Central memory CD8-positive, alpha-beta T cell (primary cell): ENCODE measurements at regions not wholly inside any gene's neighbourhood (a gene's known extent, or its start where the extent isn't known, plus 50 kb on each side); places are given as distances from the start of the nearest gene placed in this dataset.

Source experiments
- ATAC-seq: fragments of 150-1000 bp; cut with Tn5 transposase; replicated peaks from 2 replicates; pipeline ENCODE4 v1.10.0; 2022; ENCODE audit warnings: mild to moderate bottlenecking, moderate FRiP score, moderate number of reproducible peaks; ENCODE audit not compliant: poor library complexity, severe bottlenecking; ENCODE audit errors: extremely low read depth
- DNase-seq, 2 donors: peaks; one replicate each; pipeline ENCODE4 v3.0.0; 2021; ENCODE audit warnings: low spot score in 2 of 2
- H3K27ac Mint-ChIP-seq: one replicate; pipeline ENCODE4 v1.8.0; 2022; ENCODE audit warnings: low read depth, mild to moderate bottlenecking, moderate library complexity, mixed read lengths
- H3K27me3 Mint-ChIP-seq: one replicate; pipeline ENCODE4 v1.8.0; 2022; ENCODE audit warnings: mixed read lengths
- H3K36me3 Mint-ChIP-seq: one replicate; pipeline ENCODE4 v1.8.0; 2022; ENCODE audit warnings: mild to moderate bottlenecking, moderate library complexity, mixed read lengths; ENCODE audit not compliant: insufficient read depth
- H3K4me1 Mint-ChIP-seq: one replicate; pipeline ENCODE4 v1.8.0; 2022; ENCODE audit warnings: mixed read lengths
- H3K4me3 Mint-ChIP-seq: one replicate; pipeline ENCODE4 v1.8.0; 2022; ENCODE audit warnings: mild to moderate bottlenecking, moderate library complexity, mixed read lengths
- H3K9me3 Mint-ChIP-seq: one replicate; pipeline ENCODE4 v1.8.0; 2022; ENCODE audit warnings: mixed read lengths

GRCh38 chr20:24786646-24787045, 162.4 kb upstream of the CST7 start:
- H3K27ac Mint-ChIP-seq = no peak overlapping the region
- ATAC-seq = no peak
- no peak overlapping the region for H3K4me3 Mint-ChIP-seq
- no peak for DNase-seq
- H3K9me3 Mint-ChIP-seq = no peaks in the 10 kb centered on the region
- peaks cover 55% of the 10 kb centered on the region for H3K27me3 Mint-ChIP-seq
- no peaks in the 10 kb centered on the region for H3K4me1 Mint-ChIP-seq
- peaks cover 1% of the 10 kb centered on the region for H3K36me3 Mint-ChIP-seq

- no peak overlapping the region for H3K4me3 Mint-ChIP-seq
- DNase-seq = no peak
- no peak for ATAC-seq
- H3K36me3 Mint-ChIP-seq = peaks cover 1% of the 10 kb centered on the region
- no peaks in the 10 kb centered on the region for H3K9me3 Mint-ChIP-seq
- peaks cover 52% of the 10 kb centered on the region for H3K27me3 Mint-ChIP-seq
- H3K4me1 Mint-ChIP-seq = no peaks in the 10 kb centered on the region
- H3K27ac Mint-ChIP-seq = no peak overlapping the region
These were observed 162.0 kb upstream of the CST7 start for GRCh38 chr20:24787071-24787470.

- no peak for ATAC-seq
- Mint-ChIP-seq H3K4me1 (no peaks in the 10 kb centered on the region), H3K36me3 (peaks cover 1% of the 10 kb centered on the region), H3K9me3 (no peaks in the 10 kb centered on the region), H3K4me3 (no peak overlapping the region), H3K27ac (no peak overlapping the region), H3K27me3 (peaks cover 46% of the 10 kb centered on the region)
- no peak for DNase-seq
These were observed 161.4 kb upstream of the CST7 start for GRCh38 chr20:24787621-24788020.

GRCh38 chr20:24789877-24790276, 159.2 kb upstream of the CST7 start:
- H3K36me3 Mint-ChIP-seq = peaks cover 1% of the 10 kb centered on the region
- no peaks in the 10 kb centered on the region for H3K9me3 Mint-ChIP-seq
- DNase-seq (no peak), ATAC-seq (no peak)
- H3K4me3 Mint-ChIP-seq = no peak overlapping the region
- no peak overlapping the region for H3K27ac Mint-ChIP-seq
- H3K4me1 Mint-ChIP-seq = no peaks in the 10 kb centered on the region
- H3K27me3 Mint-ChIP-seq = peaks cover 43% of the 10 kb centered on the region

- DNase-seq = no peak
- Mint-ChIP-seq H3K9me3 (no peaks in the 10 kb centered on the region), H3K27ac (no peak overlapping the region), H3K27me3 (peaks cover 53% of the 10 kb centered on the region), H3K4me3 (no peak overlapping the region), H3K4me1 (no peaks in the 10 kb centered on the region), H3K36me3 (peaks cover 1% of the 10 kb centered on the region)
- ATAC-seq = no peak
These were observed 158.3 kb upstream of the CST7 start for GRCh38 chr20:24790746-24791283.

GRCh38 chr20:24791953-24792352, 157.1 kb upstream of the CST7 start:
- Mint-ChIP-seq H3K27me3 (peaks cover 61% of the 10 kb centered on the region), H3K27ac (no peak overlapping the region), H3K9me3 (no peaks in the 10 kb centered on the region), H3K36me3 (peaks cover 1% of the 10 kb centered on the region), H3K4me3 (no peak overlapping the region), H3K4me1 (no peaks in the 10 kb centered on the region)
- no peak for ATAC-seq
- DNase-seq = no peak

- ATAC-seq (no peak), DNase-seq (no peak)
- H3K9me3 Mint-ChIP-seq = no peaks in the 10 kb centered on the region
- no peak overlapping the region for H3K27ac Mint-ChIP-seq
- no peak overlapping the region for H3K4me3 Mint-ChIP-seq
- peaks cover 61% of the 10 kb centered on the region for H3K27me3 Mint-ChIP-seq
- H3K36me3 Mint-ChIP-seq = peaks cover 1% of the 10 kb centered on the region
- no peaks in the 10 kb centered on the region for H3K4me1 Mint-ChIP-seq
These were observed 156.2 kb upstream of the CST7 start for GRCh38 chr20:24792641-24793495.

GRCh38 chr20:24795436-24795835, 153.6 kb upstream of the CST7 start:
- H3K9me3 Mint-ChIP-seq = no peaks in the 10 kb centered on the region
- H3K36me3 Mint-ChIP-seq = no peaks in the 10 kb centered on the region
- no peak overlapping the region for H3K27ac Mint-ChIP-seq
- H3K4me3 Mint-ChIP-seq = no peak overlapping the region
- no peak for DNase-seq
- peaks cover 49% of the 10 kb centered on the region for H3K27me3 Mint-ChIP-seq
- no peaks in the 10 kb centered on the region for H3K4me1 Mint-ChIP-seq
- ATAC-seq = no peak

GRCh38 chr20:24796236-24796635, 152.8 kb upstream of the CST7 start:
- ATAC-seq = no peak
- H3K4me3 Mint-ChIP-seq = no peak overlapping the region
- no peaks in the 10 kb centered on the region for H3K9me3 Mint-ChIP-seq
- no peak for DNase-seq
- H3K36me3 Mint-ChIP-seq = no peaks in the 10 kb centered on the region
- no peak overlapping the region for H3K27ac Mint-ChIP-seq
- peaks cover 57% of the 10 kb centered on the region for H3K27me3 Mint-ChIP-seq
- H3K4me1 Mint-ChIP-seq = no peaks in the 10 kb centered on the region

GRCh38 chr20:24797113-24797512, 152.0 kb upstream of the CST7 start:
- H3K4me3 Mint-ChIP-seq = no peak overlapping the region
- no peak for ATAC-seq
- H3K36me3 Mint-ChIP-seq = no peaks in the 10 kb centered on the region
- H3K4me1 Mint-ChIP-seq = no peaks in the 10 kb centered on the region
- no peak overlapping the region for H3K27ac Mint-ChIP-seq
- peaks cover 57% of the 10 kb centered on the region for H3K27me3 Mint-ChIP-seq
- DNase-seq = no peak
- no peaks in the 10 kb centered on the region for H3K9me3 Mint-ChIP-seq

- Mint-ChIP-seq H3K27me3 (peaks cover 57% of the 10 kb centered on the region), H3K27ac (no peak overlapping the region), H3K9me3 (no peaks in the 10 kb centered on the region), H3K4me3 (no peak overlapping the region), H3K4me1 (no peaks in the 10 kb centered on the region), H3K36me3 (no peaks in the 10 kb centered on the region)
- ATAC-seq (no peak), DNase-seq (no peak)
These were observed 151.1 kb upstream of the CST7 start for GRCh38 chr20:24797745-24798655.

GRCh38 chr20:24798930-24799705, 150.0 kb upstream of the CST7 start:
- DNase-seq (no peak), ATAC-seq (no peak)
- no peaks in the 10 kb centered on the region for H3K9me3 Mint-ChIP-seq
- H3K4me1 Mint-ChIP-seq = no peaks in the 10 kb centered on the region
- no peaks in the 10 kb centered on the region for H3K36me3 Mint-ChIP-seq
- H3K27me3 Mint-ChIP-seq = peaks cover 57% of the 10 kb centered on the region
- H3K4me3 Mint-ChIP-seq = no peak overlapping the region
- no peak overlapping the region for H3K27ac Mint-ChIP-seq
